ENCODE measurements at regions not wholly inside any gene's neighbourhood (a gene's known extent, or its start where the extent isn't known, plus 50 kb on each side); places are given as distances from the start of the nearest gene placed in this dataset.

- no peak overlapping the region for H2AFZ ChIP-seq (ENCODE audit: low read depth, low read length)
- CTCF ChIA-PET = interaction anchor here (1.0 to 1.7 kb wide), 3 partner anchors 14 to 151 kb away, joined by 3 to 9 read pairs (median 3); no protein-coding TSS in a partner anchor
These were observed 57.7 kb upstream of the CD83 start for GRCh38 chr6:14059791-14060436.

GRCh38 chr6:14060971-14061370, 56.6 kb upstream of the CD83 start:
- no peak overlapping the region for H3K9ac ChIP-seq (replicated peaks; ENCODE audit: extremely low read depth, insufficient read depth, low read length)
- H3K36me3 ChIP-seq (ENCODE audit: control insufficient read depth in 2 of 2, extremely low read depth in 1 of 2, insufficient read depth in 2 of 2, low read length in 2 of 2) = no peaks in the 10 kb centered on the region
- intact Hi-C loops (cut with micrococcal nuclease) (loop anchor here (10.0 kb wide), 1 partner anchor 436 kb away; no protein-coding TSS in a partner anchor), dilution Hi-C loops (cut with MboI; ENCODE audit: extremely low pct_ligation_motif_present, low sequenced_read_pairs) (no loop called here)
- H3K79me2 ChIP-seq (ENCODE audit: control insufficient read depth, insufficient read depth, low read length) = no peaks in the 10 kb centered on the region
- CTCF ChIA-PET = interaction anchor here (1.0 to 1.7 kb wide), 2 partner anchors 15 to 152 kb away, joined by 3 to 9 read pairs; no protein-coding TSS in a partner anchor
- H3K4me3 ChIP-seq (replicated peaks in 1 of 3; ENCODE audit: insufficient read depth in 1 of 3, low read depth in 1 of 3, low read length in 3 of 3) = no peak overlapping the region
- BruUV-seq (replicated peaks) = no TSS peak
- H3K9me1 ChIP-seq (replicated peaks; ENCODE audit: control insufficient read depth, extremely low read depth, insufficient read depth, low read length) = no peaks in the 10 kb centered on the region
- H3K27ac ChIP-seq (ENCODE audit: insufficient read depth, low read depth, low read length) = no peak overlapping the region
- H2AFZ ChIP-seq (ENCODE audit: low read depth, low read length) = no peak overlapping the region
- FAIRE-seq (no peak), DNase-seq (ENCODE audit: low read depth, low spot score) (no peak)
- no peak overlapping the region for H3K4me2 ChIP-seq (ENCODE audit: insufficient read depth, low read length)
- H3K27me3 ChIP-seq (ENCODE audit: control insufficient read depth in 2 of 2, insufficient read depth in 2 of 2, low read length in 2 of 2) = peaks cover 8 to 25% of the 10 kb centered on the region in 2 experiments
- H4K20me1 ChIP-seq (replicated peaks; ENCODE audit: control insufficient read depth, extremely low read depth, insufficient read depth, low read length) = no peaks in the 10 kb centered on the region
- TF ChIP-seq GATA2 (IDR thresholded peaks at IDR 0.05; ENCODE audit: insufficient read depth, insufficient read length, low read depth, low read length) (no peak), POLR2A (IDR thresholded peaks at IDR 0.05; ENCODE audit: low read depth, low read length) (no peak), POLR2AphosphoS5 (IDR thresholded peaks at IDR 0.05; ENCODE audit: insufficient read depth, low read depth, low read length) (no peak), CTCF (IDR thresholded peaks at IDR 0.05; ENCODE audit: extremely low read depth in 1 of 2, insufficient read depth in 1 of 2, low read depth in 1 of 2, low read length in 2 of 2) (no peak), MYC (IDR thresholded peaks at IDR 0.05; ENCODE audit: low read depth, low read length) (no peak), EZH2 (IDR thresholded peaks at IDR 0.05; ENCODE audit: borderline replicate concordance, low read depth, low read length, severe bottlenecking) (no peak), JUN (IDR thresholded peaks at IDR 0.05; ENCODE audit: borderline replicate concordance, insufficient read depth, insufficient read length, low read depth) (no peak), FOS (IDR thresholded peaks at IDR 0.05; ENCODE audit: borderline replicate concordance, insufficient read depth, low read length) (no peak), MAX (IDR thresholded peaks at IDR 0.05; ENCODE audit: insufficient read depth, insufficient read length) (no peak)
- no peaks in the 10 kb centered on the region for H3K9me3 ChIP-seq (replicated peaks; ENCODE audit: control insufficient read depth, insufficient read depth, low read length)
- POLR2A ChIA-PET = no interaction called here
- no peaks in the 10 kb centered on the region for H3K4me1 ChIP-seq (ENCODE audit: control insufficient read depth, extremely low read depth, insufficient read depth, low read length)

More at GRCh38 chr6:14059791-14060436, 57.7 kb upstream of the CD83 start:
- Histone ChIP-seq H3K4me3 (replicated peaks in 1 of 3; ENCODE audit: insufficient read depth in 1 of 3, low read depth in 1 of 3, low read length in 3 of 3) (no peak overlapping the region), H4K20me1 (replicated peaks; ENCODE audit: control insufficient read depth, extremely low read depth, insufficient read depth, low read length) (no peaks in the 10 kb centered on the region), H3K79me2 (ENCODE audit: control insufficient read depth, insufficient read depth, low read length) (no peaks in the 10 kb centered on the region), H3K27me3 (ENCODE audit: control insufficient read depth in 2 of 2, insufficient read depth in 2 of 2, low read length in 2 of 2) (peaks cover 6 to 25% of the 10 kb centered on the region in 2 experiments), H3K36me3 (ENCODE audit: control insufficient read depth in 2 of 2, extremely low read depth in 1 of 2, insufficient read depth in 2 of 2, low read length in 2 of 2) (no peaks in the 10 kb centered on the region), H3K9me3 (replicated peaks; ENCODE audit: control insufficient read depth, insufficient read depth, low read length) (no peaks in the 10 kb centered on the region), H3K9ac (replicated peaks; ENCODE audit: extremely low read depth, insufficient read depth, low read length) (no peak overlapping the region), H3K27ac (ENCODE audit: insufficient read depth, low read depth, low read length) (no peak overlapping the region), H3K4me2 (ENCODE audit: insufficient read depth, low read length) (no peak overlapping the region), H3K4me1 (ENCODE audit: control insufficient read depth, extremely low read depth, insufficient read depth, low read length) (no peaks in the 10 kb centered on the region), H3K9me1 (replicated peaks; ENCODE audit: control insufficient read depth, extremely low read depth, insufficient read depth, low read length) (no peaks in the 10 kb centered on the region)
- intact Hi-C loops (cut with micrococcal nuclease) = loop anchor here (10.0 kb wide), 1 partner anchor 435 kb away; no protein-coding TSS in a partner anchor
- BruUV-seq (replicated peaks) = no TSS peak
- TF ChIP-seq POLR2A (IDR thresholded peaks at IDR 0.05; ENCODE audit: low read depth, low read length) (no peak), FOS (IDR thresholded peaks at IDR 0.05; ENCODE audit: borderline replicate concordance, insufficient read depth, low read length) (no peak)
- DNase-seq (ENCODE audit: low read depth, low spot score) (no peak), FAIRE-seq (no peak)
- dilution Hi-C loops (cut with MboI; ENCODE audit: extremely low pct_ligation_motif_present, low sequenced_read_pairs) = no loop called here
- POLR2A ChIA-PET = no interaction called here
